Nephron progenitor cell (in vitro differentiated cells): ENCODE measurements at regions not wholly inside any gene's neighbourhood (a gene's known extent, or its start where the extent isn't known, plus 50 kb on each side); places are given as distances from the start of the nearest gene placed in this dataset.

Experiments
- DNase-seq: peaks from one replicate; pipeline ENCODE4 v3.0.0; 2021
- H3K27ac Mint-ChIP-seq: 2 replicates; pipeline ENCODE4 v1.8.0; 2021; ENCODE audit warnings: mild to moderate bottlenecking, moderate library complexity, mixed read lengths
- H3K27me3 Mint-ChIP-seq: 2 replicates; pipeline ENCODE4 v1.8.0; 2021; ENCODE audit warnings: mild to moderate bottlenecking, low read depth, mixed read lengths; ENCODE audit not compliant: poor library complexity
- H3K36me3 Mint-ChIP-seq: 2 replicates; pipeline ENCODE4 v1.8.0; 2021; ENCODE audit warnings: low read depth, mixed read lengths
- H3K4me1 Mint-ChIP-seq: 2 replicates; pipeline ENCODE4 v1.8.0; 2021; ENCODE audit warnings: mixed read lengths
- H3K4me3 Mint-ChIP-seq: 2 replicates; pipeline ENCODE4 v1.8.0; 2021; ENCODE audit warnings: mild to moderate bottlenecking, moderate library complexity, mixed read lengths
- H3K9me3 Mint-ChIP-seq: 2 replicates; pipeline ENCODE4 v1.8.0; 2021; ENCODE audit warnings: mild to moderate bottlenecking, moderate library complexity, mixed read lengths
- TF ChIP-seq, protein P1 (sequence below): fragments of 200-600 bp; sonication (generic); IDR thresholded peaks from 2 replicates; pipeline ENCODE4 v1.5.0; 2021; ENCODE audit warnings: antibody characterized with exemption

DNA sequence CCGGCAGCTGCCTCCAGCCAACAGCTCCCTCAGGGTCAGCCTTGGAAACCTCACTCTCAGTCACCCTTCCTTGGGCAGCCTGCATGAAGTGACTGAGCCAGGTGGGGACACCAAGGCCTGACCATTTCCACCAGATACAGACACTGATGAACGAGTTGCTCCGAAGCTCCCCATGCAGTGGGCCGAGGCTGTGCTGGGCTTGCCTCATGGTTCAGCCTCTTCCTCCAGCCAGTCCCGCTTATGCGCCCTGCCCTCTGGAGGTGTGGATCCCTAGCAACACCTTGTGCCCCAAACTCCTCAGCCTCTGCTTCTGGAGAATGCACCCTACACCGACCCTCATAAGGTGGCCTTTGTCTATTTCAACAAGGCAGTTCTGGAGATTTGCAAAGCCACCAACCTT is 236.0 kb downstream of the RRAGC start:
- no peak for DNase-seq
- Mint-ChIP-seq H3K27ac (no peak overlapping the region), H3K36me3 (no peaks in the 10 kb centered on the region), H3K4me1 (peaks cover 33% of the 10 kb centered on the region), H3K27me3 (peaks cover 30% of the 10 kb centered on the region), H3K9me3 (peaks cover 6% of the 10 kb centered on the region), H3K4me3 (no peak overlapping the region)
- TF ChIP-seq, protein P1, sequence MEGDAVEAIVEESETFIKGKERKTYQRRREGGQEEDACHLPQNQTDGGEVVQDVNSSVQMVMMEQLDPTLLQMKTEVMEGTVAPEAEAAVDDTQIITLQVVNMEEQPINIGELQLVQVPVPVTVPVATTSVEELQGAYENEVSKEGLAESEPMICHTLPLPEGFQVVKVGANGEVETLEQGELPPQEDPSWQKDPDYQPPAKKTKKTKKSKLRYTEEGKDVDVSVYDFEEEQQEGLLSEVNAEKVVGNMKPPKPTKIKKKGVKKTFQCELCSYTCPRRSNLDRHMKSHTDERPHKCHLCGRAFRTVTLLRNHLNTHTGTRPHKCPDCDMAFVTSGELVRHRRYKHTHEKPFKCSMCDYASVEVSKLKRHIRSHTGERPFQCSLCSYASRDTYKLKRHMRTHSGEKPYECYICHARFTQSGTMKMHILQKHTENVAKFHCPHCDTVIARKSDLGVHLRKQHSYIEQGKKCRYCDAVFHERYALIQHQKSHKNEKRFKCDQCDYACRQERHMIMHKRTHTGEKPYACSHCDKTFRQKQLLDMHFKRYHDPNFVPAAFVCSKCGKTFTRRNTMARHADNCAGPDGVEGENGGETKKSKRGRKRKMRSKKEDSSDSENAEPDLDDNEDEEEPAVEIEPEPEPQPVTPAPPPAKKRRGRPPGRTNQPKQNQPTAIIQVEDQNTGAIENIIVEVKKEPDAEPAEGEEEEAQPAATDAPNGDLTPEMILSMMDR: no peak

DNA sequence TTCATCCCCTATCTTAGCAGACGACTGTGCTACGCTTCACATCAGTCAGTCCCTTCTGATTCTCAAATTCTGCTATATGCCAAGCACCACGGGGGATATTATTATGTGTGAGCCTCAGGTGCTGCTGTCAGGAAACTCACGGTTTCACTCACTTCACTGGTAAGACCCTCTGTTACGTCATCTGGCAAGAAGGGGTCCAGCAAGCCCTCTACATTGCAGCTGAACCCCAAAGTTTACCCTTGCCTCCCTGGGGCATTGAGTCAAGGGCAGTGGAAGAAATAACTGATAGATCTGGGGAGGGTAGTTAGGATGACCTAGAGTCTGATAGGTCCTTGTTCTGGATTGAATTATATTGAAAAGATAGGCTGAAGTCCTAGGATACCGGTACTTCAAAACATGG is 237.4 kb downstream of the RRAGC start:
- no peak for DNase-seq
- H3K4me1 Mint-ChIP-seq: peaks cover 44% of the 10 kb centered on the region
- no peaks in the 10 kb centered on the region for H3K36me3 Mint-ChIP-seq
- no peak overlapping the region for H3K4me3 Mint-ChIP-seq
- H3K27ac Mint-ChIP-seq: no peak overlapping the region
- peaks cover 21% of the 10 kb centered on the region for H3K27me3 Mint-ChIP-seq
- H3K9me3 Mint-ChIP-seq: no peaks in the 10 kb centered on the region
- TF ChIP-seq, protein P1: no peak

DNA sequence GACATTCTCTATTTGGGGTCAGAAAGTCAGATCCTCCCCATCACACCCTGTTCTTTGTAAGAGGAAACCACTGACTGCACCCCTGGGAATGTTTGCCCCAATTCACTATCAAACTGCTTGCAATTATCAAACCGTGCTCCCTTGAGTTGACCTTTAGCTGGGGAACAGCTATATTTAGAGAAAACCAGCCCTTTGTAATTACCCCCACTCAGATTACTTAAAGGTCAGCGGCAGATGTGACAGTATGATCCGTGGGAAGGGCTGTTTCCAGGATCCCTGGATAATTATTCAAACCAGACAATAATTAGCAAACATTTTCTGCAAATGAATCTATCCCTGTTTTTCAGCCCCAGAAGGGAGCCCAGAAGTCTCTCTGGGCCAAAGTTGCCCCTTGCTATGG is 242.7 kb downstream of the RRAGC start:
- no peaks in the 10 kb centered on the region for H3K9me3 Mint-ChIP-seq
- peaks cover 70% of the 10 kb centered on the region for H3K4me1 Mint-ChIP-seq
- TF ChIP-seq, protein P1: no peak
- no peaks in the 10 kb centered on the region for H3K36me3 Mint-ChIP-seq
- peaks cover 9% of the 10 kb centered on the region for H3K27me3 Mint-ChIP-seq
- H3K4me3 Mint-ChIP-seq: no peak overlapping the region
- peak; percentile 46 for DNase-seq
- peak overlapping the region; percentile 51 for H3K27ac Mint-ChIP-seq

DNA sequence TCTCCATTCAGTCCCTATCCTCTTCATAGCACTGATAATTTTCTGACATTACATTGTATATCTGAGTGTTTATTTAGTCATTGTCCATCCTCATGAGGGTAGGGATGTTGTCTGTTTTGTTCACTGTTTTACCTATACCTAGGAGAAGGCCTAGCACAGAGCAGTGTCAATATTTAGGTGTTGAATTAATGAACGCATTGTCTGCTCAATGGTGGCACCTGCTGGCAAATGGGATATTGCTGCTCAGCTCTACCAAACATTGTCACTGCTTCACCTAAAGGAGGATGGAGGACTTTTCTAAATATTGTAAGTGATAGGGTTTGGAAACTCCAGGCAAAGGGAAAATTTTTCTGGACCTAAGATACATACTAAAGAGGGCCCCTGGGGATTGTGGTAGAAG is 243.9 kb downstream of the RRAGC start:
- H3K27me3 Mint-ChIP-seq: peaks cover 3% of the 10 kb centered on the region
- H3K4me1 Mint-ChIP-seq: peaks cover 79% of the 10 kb centered on the region
- H3K4me3 Mint-ChIP-seq: no peak overlapping the region
- no peaks in the 10 kb centered on the region for H3K36me3 Mint-ChIP-seq
- no peak for DNase-seq
- no peak overlapping the region for H3K27ac Mint-ChIP-seq
- H3K9me3 Mint-ChIP-seq: no peaks in the 10 kb centered on the region
- TF ChIP-seq, protein P1: no peak

DNA sequence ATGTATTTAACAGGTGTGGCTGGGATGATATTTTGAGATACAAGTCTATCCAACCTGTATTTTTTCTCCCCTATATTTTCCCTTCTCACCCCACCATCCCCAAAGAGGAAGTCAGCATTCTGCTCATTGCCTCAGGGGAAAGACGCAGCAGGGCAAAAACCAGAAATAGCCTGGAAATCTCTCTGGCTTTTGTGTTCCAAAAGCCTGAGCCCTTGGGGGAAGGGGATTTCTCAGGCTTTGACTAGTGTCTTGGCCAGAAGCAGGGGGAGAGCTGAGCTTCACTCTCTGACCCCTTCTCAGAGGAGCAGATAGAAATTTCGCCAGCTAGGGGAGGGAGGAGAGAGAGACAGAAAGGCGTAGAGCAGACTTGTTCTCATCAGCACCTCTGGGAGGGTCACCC is 244.7 kb downstream of the RRAGC start:
- no peak for DNase-seq
- H3K27ac Mint-ChIP-seq: no peak overlapping the region
- peaks cover 85% of the 10 kb centered on the region for H3K4me1 Mint-ChIP-seq
- TF ChIP-seq, protein P1: no peak
- peaks cover under 1% of the 10 kb centered on the region for H3K9me3 Mint-ChIP-seq
- H3K36me3 Mint-ChIP-seq: no peaks in the 10 kb centered on the region
- H3K4me3 Mint-ChIP-seq: no peak overlapping the region
- H3K27me3 Mint-ChIP-seq: peaks cover 3% of the 10 kb centered on the region

DNA sequence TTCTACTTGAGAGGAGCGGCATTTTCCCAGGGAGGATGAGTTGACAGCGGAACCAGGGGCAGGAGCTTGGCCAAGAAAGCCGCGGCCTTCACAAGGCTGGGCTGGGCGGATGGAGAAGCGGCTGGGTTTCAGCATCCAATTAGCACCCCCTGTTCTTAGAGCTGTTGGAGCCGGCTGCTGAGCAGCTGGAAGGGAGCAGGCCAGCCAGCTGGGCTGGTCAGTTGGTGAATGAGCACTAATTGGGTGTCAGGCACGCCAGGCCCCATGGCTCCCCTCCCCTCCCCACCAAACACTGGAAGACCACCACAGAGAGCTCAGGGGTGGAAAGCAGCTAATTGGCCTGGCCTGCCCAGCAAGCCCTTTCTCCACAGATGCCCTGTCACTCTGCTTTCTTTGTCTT is 245.6 kb downstream of the RRAGC start:
- Mint-ChIP-seq H3K27me3 (peaks cover 6% of the 10 kb centered on the region), H3K4me3 (no peak overlapping the region), H3K36me3 (no peaks in the 10 kb centered on the region), H3K27ac (no peak overlapping the region), H3K9me3 (peaks cover 8% of the 10 kb centered on the region), H3K4me1 (peaks cover 87% of the 10 kb centered on the region)
- TF ChIP-seq, protein P1: no peak
- DNase-seq: no peak
